H9 (cell line): ENCODE measurements at regions not wholly inside any gene's neighbourhood (a gene's known extent, or its start where the extent isn't known, plus 50 kb on each side); places are given as distances from the start of the nearest gene placed in this dataset.

ENCODE experiments used
- DNase-seq: peaks from one replicate; pipeline ENCODE4 v3.0.0-alpha.2; 2017
- H2AFZ ChIP-seq: one replicate; pipeline ENCODE4 v1.6.1; 2013; ENCODE audit warnings: mild to moderate bottlenecking, low read length, control low read depth, moderate library complexity
- H2AK5ac ChIP-seq: 2 replicates; pipeline ENCODE4 v1.6.1; 2013; ENCODE audit warnings: low read length, control low read depth, mixed read lengths; ENCODE audit not compliant: insufficient read length
- H2BK120ac ChIP-seq: one replicate; pipeline ENCODE4 v1.6.1; 2013; ENCODE audit warnings: low read depth, mild to moderate bottlenecking, low read length, control low read depth, inconsistent platforms; ENCODE audit not compliant: poor library complexity, severe bottlenecking
- H2BK12ac ChIP-seq: 2 replicates; pipeline ENCODE4 v1.6.1; 2013; ENCODE audit warnings: low read length, control low read depth, mixed read lengths, low read depth; ENCODE audit not compliant: insufficient read length
- H2BK15ac ChIP-seq: 2 replicates; pipeline ENCODE4 v1.6.1; 2013; ENCODE audit warnings: low read depth, low read length, control low read depth
- H2BK20ac ChIP-seq: one replicate; pipeline ENCODE4 v1.6.1; 2013; ENCODE audit warnings: low read depth, mild to moderate bottlenecking, low read length, control low read depth, inconsistent platforms; ENCODE audit not compliant: poor library complexity, severe bottlenecking
- H2BK5ac ChIP-seq: 2 replicates; pipeline ENCODE4 v1.6.1; 2013; ENCODE audit warnings: low read length, control low read depth, mixed read lengths; ENCODE audit not compliant: insufficient read length
- H3K14ac ChIP-seq: 2 replicates; pipeline ENCODE4 v1.6.1; 2013; ENCODE audit warnings: low read length, control low read depth; ENCODE audit not compliant: insufficient read depth
- H3K18ac ChIP-seq: 2 replicates; pipeline ENCODE4 v1.6.1; 2013; ENCODE audit warnings: low read depth, mild to moderate bottlenecking, mixed read lengths, low read length, control low read depth; ENCODE audit not compliant: insufficient read length
- H3K23ac ChIP-seq: 2 replicates; pipeline ENCODE4 v1.6.1; 2013; ENCODE audit warnings: low read length, control low read depth, mixed read lengths, low read depth; ENCODE audit not compliant: insufficient read length
- H3K23me2 ChIP-seq: 2 replicates; pipeline ENCODE4 v1.6.1; 2013; ENCODE audit warnings: low read depth, mild to moderate bottlenecking, mixed read lengths, low read length, control low read depth; ENCODE audit not compliant: insufficient read length, poor library complexity, severe bottlenecking
- H3K27ac ChIP-seq: 2 replicates; pipeline ENCODE4 v1.5.1; 2013; ENCODE audit warnings: low read length, control low read depth, mixed read lengths, low read depth; ENCODE audit not compliant: insufficient read length
- H3K27me3 ChIP-seq: 2 replicates; pipeline ENCODE4 v1.6.1; 2013; ENCODE audit warnings: low read length, control low read depth, inconsistent platforms; ENCODE audit not compliant: insufficient read depth
- H3K4ac ChIP-seq: 2 replicates; pipeline ENCODE4 v1.6.1; 2013; ENCODE audit warnings: low read depth, mild to moderate bottlenecking, control low read depth, inconsistent platforms, low read length, moderate library complexity
- H3K4me1 ChIP-seq: 2 replicates; pipeline ENCODE4 v1.6.1; 2013; ENCODE audit warnings: low read length, control low read depth, inconsistent platforms; ENCODE audit not compliant: insufficient read depth
- H3K4me2 ChIP-seq: 2 replicates; pipeline ENCODE4 v1.6.1; 2013; ENCODE audit warnings: low read length, control low read depth, mixed read lengths; ENCODE audit not compliant: insufficient read length, insufficient read depth
- H3K56ac ChIP-seq: 2 replicates; pipeline ENCODE4 v1.6.1; 2013; ENCODE audit warnings: low read depth, mild to moderate bottlenecking, mixed read lengths, low read length, control low read depth; ENCODE audit not compliant: insufficient read length
- H3K79me1 ChIP-seq: 2 replicates; pipeline ENCODE4 v1.6.1; 2013; ENCODE audit warnings: low read depth, mild to moderate bottlenecking, moderate library complexity, low read length, control low read depth, inconsistent platforms; ENCODE audit not compliant: insufficient read depth, poor library complexity, severe bottlenecking
- H3K79me2 ChIP-seq: 2 replicates; pipeline ENCODE4 v1.6.1; 2013; ENCODE audit warnings: low read length, control low read depth, inconsistent platforms; ENCODE audit not compliant: insufficient read depth
- H3K9ac ChIP-seq: 2 replicates; pipeline ENCODE4 v1.6.1; 2013; ENCODE audit warnings: low read length, control low read depth, mixed read lengths; ENCODE audit not compliant: insufficient read length; ENCODE audit errors: extremely low read depth
- H3K9me3 ChIP-seq: one replicate; pipeline ENCODE4 v1.6.1; 2013; ENCODE audit warnings: low read depth, low read length, inconsistent platforms; ENCODE audit not compliant: control insufficient read depth
- H3T11ph ChIP-seq: one replicate; pipeline ENCODE4 v1.6.1; 2013; ENCODE audit warnings: mild to moderate bottlenecking, low read length, control low read depth, inconsistent platforms
- H4K20me1 ChIP-seq: one replicate; pipeline ENCODE4 v1.6.1; 2013; ENCODE audit not compliant: control insufficient read depth, insufficient read length, insufficient read depth
- H4K5ac ChIP-seq: 2 replicates; pipeline ENCODE4 v1.6.1; 2013; ENCODE audit warnings: low read depth, mild to moderate bottlenecking, mixed read lengths, low read length, control low read depth; ENCODE audit not compliant: insufficient read length
- H4K8ac ChIP-seq: replicated peaks from 2 replicates; pipeline ENCODE4 v1.6.1; 2013; ENCODE audit warnings: low read length, control low read depth, mixed read lengths, low read depth; ENCODE audit not compliant: insufficient read length
- H4K91ac ChIP-seq: 2 replicates; pipeline ENCODE4 v1.6.1; 2013; ENCODE audit warnings: low read depth, mild to moderate bottlenecking, moderate library complexity, mixed read lengths, low read length, control low read depth; ENCODE audit not compliant: insufficient read length
- H3K27ac Mint-ChIP-seq, 3 experiments: 2 replicates in 2 of 3; 3 replicates in 1 of 3; pipeline ENCODE4 v1.8.0; 2020 to 2021; ENCODE audit warnings: mixed read lengths in 3 of 3, mild to moderate bottlenecking in 1 of 3, moderate library complexity in 1 of 3
- H3K27me3 Mint-ChIP-seq: 2 replicates; pipeline ENCODE4 v1.8.0; 2021; ENCODE audit warnings: low read depth, mild to moderate bottlenecking, moderate library complexity, mixed read lengths
- H3K36me3 Mint-ChIP-seq, 3 experiments: 2 replicates in 2 of 3; 3 replicates in 1 of 3; pipeline ENCODE4 v1.8.0; 2020 to 2021; ENCODE audit warnings: low read depth in 3 of 3, mixed read lengths in 3 of 3; ENCODE audit not compliant: insufficient read depth in 1 of 3
- H3K4me1 Mint-ChIP-seq, 2 experiments: 2 replicates each; pipeline ENCODE4 v1.8.0; 2020; ENCODE audit warnings: mixed read lengths in 2 of 2
- H3K4me3 Mint-ChIP-seq, 2 experiments: 2 replicates in 1 of 2; 3 replicates in 1 of 2; pipeline ENCODE4 v1.8.0; 2020 to 2021; ENCODE audit warnings: mild to moderate bottlenecking in 2 of 2, mixed read lengths in 2 of 2, moderate library complexity in 1 of 2
- H3K9me3 Mint-ChIP-seq, 2 experiments: 2 replicates in 1 of 2; 3 replicates in 1 of 2; pipeline ENCODE4 v1.8.0; 2020; ENCODE audit warnings: mild to moderate bottlenecking in 2 of 2, mixed read lengths in 2 of 2, moderate library complexity in 1 of 2
- CTCF ChIP-seq: fragments of 200-600 bp; sonication (generic); conservative IDR thresholded peaks from 3 replicates; pipeline ENCODE4 v1.8.0; 2021; ENCODE audit warnings: antibody characterized with exemption, mild to moderate bottlenecking
- WGBS: extraction: QIAGEN DNeasy Blood & Tissue Kit; methylation state at CpG from one replicate; pipeline ENCODE4 v1.1.7; 2013; ENCODE audit warnings: missing lambda C conversion rate, low lambda C conversion rate, mixed read lengths; ENCODE audit not compliant: insufficient read length; ENCODE audit errors: extremely low coverage; 5-methylcytosine and 5-hydroxymethylcytosine counted together

- H3T11ph ChIP-seq, result no peak overlapping the region
- Mint-ChIP-seq H3K9me3 (no peaks in the 10 kb centered on the region), H3K27me3 (peaks cover 4% of the 10 kb centered on the region), H3K4me3 (no peak overlapping the region), H3K27ac (no peak overlapping the region), H3K36me3 (no peaks in the 10 kb centered on the region), H3K4me1 (no peaks in the 10 kb centered on the region)
- no peak overlapping the region for H2AFZ ChIP-seq
- no peak overlapping the region for H2BK120ac ChIP-seq
- no peak overlapping the region for H3K4me2 ChIP-seq
- no peak overlapping the region for H3K14ac ChIP-seq
- no peak overlapping the region for H3K56ac ChIP-seq
- H4K8ac ChIP-seq, result no peak overlapping the region
- H3K9me3 ChIP-seq, result no peaks in the 10 kb centered on the region
- DNase-seq, result no peak
- H4K20me1 ChIP-seq, result no peaks in the 10 kb centered on the region
- no peak overlapping the region for H2BK5ac ChIP-seq
- no peaks in the 10 kb centered on the region for H3K23me2 ChIP-seq
- WGBS, result no CpG with 5 or more reads among the region's 1 CpG
- no peak overlapping the region for H3K27ac ChIP-seq
- H2BK20ac ChIP-seq, result no peak overlapping the region
- no peak overlapping the region for H3K18ac ChIP-seq
- H2AK5ac ChIP-seq, result no peak overlapping the region
- H2BK12ac ChIP-seq, result no peak overlapping the region
- no peak overlapping the region for H2BK15ac ChIP-seq
- no peaks in the 10 kb centered on the region for H3K4me1 ChIP-seq
- no peaks in the 10 kb centered on the region for H3K79me2 ChIP-seq
- H3K23ac ChIP-seq, result no peak overlapping the region
- no peaks in the 10 kb centered on the region for H3K79me1 ChIP-seq
- no peak overlapping the region for H3K4ac ChIP-seq
- H3K9ac ChIP-seq, result no peak overlapping the region
- H4K91ac ChIP-seq, result no peak overlapping the region
- TF ChIP-seq CTCF, result no peak
- no peak overlapping the region for H4K5ac ChIP-seq
- no peaks in the 10 kb centered on the region for H3K27me3 ChIP-seq
Measured at GRCh38 chr11:101262995-101263394, 133.4 kb upstream of the PGR start.
